ENCODE measurements at regions not wholly inside any gene's neighbourhood (a gene's known extent, or its start where the extent isn't known, plus 50 kb on each side); places are given as distances from the start of the nearest gene placed in this dataset.

- TF ChIP-seq ZNF426 (tag by site-specific recombination; IDR thresholded peaks at IDR 0.05), result no peak
- no peak for TF ChIP-seq ZNF26 (tag by site-specific recombination; IDR thresholded peaks at IDR 0.05)
- TF ChIP-seq ZNF510 (tag by site-specific recombination; IDR thresholded peaks at IDR 0.05; ENCODE audit: insufficient replicate concordance), result no peak
- TF ChIP-seq ZNF416 (tag by site-specific recombination; IDR thresholded peaks at IDR 0.05), result no peak
- no peak for TF ChIP-seq SALL2 (tag by site-specific recombination; IDR thresholded peaks at IDR 0.05; ENCODE audit: borderline replicate concordance)
Measured at GRCh38 chr11:90784241-90784814, 561.5 kb upstream of the CHORDC1 start (continued).

DNA sequence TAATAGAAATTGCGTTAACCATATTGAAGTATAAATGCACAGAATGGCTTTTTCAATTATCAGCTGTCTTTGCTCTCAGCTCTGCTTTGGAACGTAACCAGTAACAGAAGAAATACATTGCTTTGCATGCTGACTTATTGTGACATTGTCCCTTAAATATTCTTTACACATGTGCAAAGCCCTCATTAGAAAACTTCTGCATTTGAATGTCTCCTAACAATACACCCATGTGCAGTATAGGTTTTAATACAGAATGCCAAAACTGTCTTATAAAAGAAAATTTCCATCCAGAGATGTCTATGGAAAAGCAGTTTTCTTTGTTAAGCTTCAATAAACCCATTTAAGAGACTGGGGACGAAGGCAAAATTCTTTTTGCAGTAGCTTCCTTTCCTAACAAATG, 560.3 kb upstream of the CHORDC1 start:
- Histone ChIP-seq H3K9me3 (ENCODE audit: control insufficient read depth, insufficient read depth, low read depth, low read length) (no peaks in the 10 kb centered on the region), H3K4me3 (ENCODE audit: low read depth, low read length) (no peak overlapping the region), H3K36me3 (ENCODE audit: control insufficient read depth in 2 of 2, insufficient read depth in 1 of 2, low read length in 2 of 2) (no peaks in the 10 kb centered on the region), H3K27ac (ENCODE audit: extremely low read depth, low read depth, low read length) (no peak overlapping the region), H3K4me1 (ENCODE audit: control insufficient read depth, insufficient read depth, low read length) (no peaks in the 10 kb centered on the region)
- ChIA-PET POLR2A (no interaction called here), CTCF (interaction anchor here (0.6 kb wide), 1 partner anchor 19 kb away, joined by 3 read pairs; no protein-coding TSS in a partner anchor)
- TF ChIP-seq ZNF23 (tag by site-specific recombination; IDR thresholded peaks at IDR 0.05; ENCODE audit: borderline replicate concordance) (no peak), EGR2 (tag by site-specific recombination; IDR thresholded peaks at IDR 0.05; ENCODE audit: low read depth) (no peak), ZNF585B (tag by site-specific recombination; IDR thresholded peaks at IDR 0.05) (no peak), ZNF785 (tag by site-specific recombination; IDR thresholded peaks at IDR 0.05) (no peak), AEBP2 (tag by site-specific recombination; IDR thresholded peaks at IDR 0.05; ENCODE audit: borderline replicate concordance) (no peak), ZNF571 (tag by site-specific recombination; IDR thresholded peaks at IDR 0.05) (no peak), ZFP69B (tag by site-specific recombination; IDR thresholded peaks at IDR 0.05) (no peak), MEIS1 (CRISPR knock-in tag; IDR thresholded peaks at IDR 0.05; ENCODE audit: borderline replicate concordance) (no peak), ZNF610 (tag by site-specific recombination; IDR thresholded peaks at IDR 0.05; ENCODE audit: borderline replicate concordance) (no peak), SP2 (tag by site-specific recombination; IDR thresholded peaks at IDR 0.05) (no peak), HOXA7 (CRISPR knock-in tag; IDR thresholded peaks at IDR 0.05; ENCODE audit: borderline replicate concordance) (no peak), ZSCAN23 (tag by site-specific recombination; IDR thresholded peaks at IDR 0.05) (no peak), ZNF837 (tag by site-specific recombination; IDR thresholded peaks at IDR 0.05) (no peak), ZNF16 (tag by site-specific recombination; IDR thresholded peaks at IDR 0.05; ENCODE audit: low read depth) (no peak), ZNF776 (tag by site-specific recombination; IDR thresholded peaks at IDR 0.05; ENCODE audit: borderline replicate concordance) (no peak), ZNF549 (tag by site-specific recombination; IDR thresholded peaks at IDR 0.05) (no peak)
- TF ChIP-seq, protein P1, sequence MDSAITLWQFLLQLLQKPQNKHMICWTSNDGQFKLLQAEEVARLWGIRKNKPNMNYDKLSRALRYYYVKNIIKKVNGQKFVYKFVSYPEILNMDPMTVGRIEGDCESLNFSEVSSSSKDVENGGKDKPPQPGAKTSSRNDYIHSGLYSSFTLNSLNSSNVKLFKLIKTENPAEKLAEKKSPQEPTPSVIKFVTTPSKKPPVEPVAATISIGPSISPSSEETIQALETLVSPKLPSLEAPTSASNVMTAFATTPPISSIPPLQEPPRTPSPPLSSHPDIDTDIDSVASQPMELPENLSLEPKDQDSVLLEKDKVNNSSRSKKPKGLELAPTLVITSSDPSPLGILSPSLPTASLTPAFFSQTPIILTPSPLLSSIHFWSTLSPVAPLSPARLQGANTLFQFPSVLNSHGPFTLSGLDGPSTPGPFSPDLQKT (IDR thresholded peaks at IDR 0.05; ENCODE audit: borderline replicate concordance, low read depth, low read length), result no peak
- TF ChIP-seq, protein P2, sequence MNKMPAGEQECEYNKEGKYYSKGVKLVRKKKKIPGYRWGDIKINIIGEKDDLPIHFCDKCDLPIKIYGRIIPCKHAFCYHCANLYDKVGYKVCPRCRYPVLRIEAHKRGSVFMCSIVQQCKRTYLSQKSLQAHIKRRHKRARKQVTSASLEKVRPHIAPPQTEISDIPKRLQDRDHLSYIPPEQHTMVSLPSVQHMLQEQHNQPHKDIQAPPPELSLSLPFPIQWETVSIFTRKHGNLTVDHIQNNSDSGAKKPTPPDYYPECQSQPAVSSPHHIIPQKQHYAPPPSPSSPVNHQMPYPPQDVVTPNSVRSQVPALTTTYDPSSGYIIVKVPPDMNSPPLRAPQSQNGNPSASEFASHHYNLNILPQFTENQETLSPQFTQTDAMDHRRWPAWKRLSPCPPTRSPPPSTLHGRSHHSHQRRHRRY (tag by site-specific recombination; IDR thresholded peaks at IDR 0.05), result no peak
